ENCODE measurements at regions not wholly inside any gene's neighbourhood (a gene's known extent, or its start where the extent isn't known, plus 50 kb on each side); places are given as distances from the start of the nearest gene placed in this dataset.

GRCh38 chr2:51681854-51682253 is 649.9 kb upstream of the NRXN1 start:
- peak overlapping the region; percentile 20; the same call in 1 of the 2 replicates for H3K4me3 Mint-ChIP-seq
- peaks cover 8% of the 10 kb centered on the region for H3K9me3 Mint-ChIP-seq
- no peaks in the 10 kb centered on the region; the same call in 1 of the 2 replicates for H3K4me1 Mint-ChIP-seq (ENCODE audit: low read depth)
- DNase-seq, result no peak
- no peak for TF ChIP-seq CTCF (IDR thresholded peaks at IDR 0.05)
- H3K36me3 Mint-ChIP-seq (ENCODE audit: low read depth), result peaks cover under 1% of the 10 kb centered on the region; the same call in 1 of the 2 replicates
- no peak overlapping the region for H3K27ac Mint-ChIP-seq
- H3K27me3 Mint-ChIP-seq (ENCODE audit: insufficient read depth), result no peaks in the 10 kb centered on the region

- no peak overlapping the region for H3K4me3 Mint-ChIP-seq
- H3K27ac Mint-ChIP-seq, result no peak overlapping the region
- no peaks in the 10 kb centered on the region for H3K36me3 Mint-ChIP-seq (ENCODE audit: low read depth)
- no peak for DNase-seq
- peaks cover 8% of the 10 kb centered on the region; the same call in 1 of the 2 replicates for H3K4me1 Mint-ChIP-seq (ENCODE audit: low read depth)
- TF ChIP-seq CTCF (IDR thresholded peaks at IDR 0.05), result no peak
- peaks cover 6% of the 10 kb centered on the region; the same call in 1 of the 2 replicates for H3K9me3 Mint-ChIP-seq
- no peaks in the 10 kb centered on the region for H3K27me3 Mint-ChIP-seq (ENCODE audit: insufficient read depth)
These were observed 641.7 kb upstream of the NRXN1 start for GRCh38 chr2:51673628-51674027.

GRCh38 chr2:51667679-51668078 is 635.7 kb upstream of the NRXN1 start:
- Mint-ChIP-seq H3K27ac (no peak overlapping the region), H3K9me3 (peaks cover 17% of the 10 kb centered on the region), H3K4me1 (ENCODE audit: low read depth) (peaks cover 18% of the 10 kb centered on the region; the same call in 1 of the 2 replicates), H3K4me3 (peak overlapping the region; percentile 15; the same call in 1 of the 2 replicates), H3K27me3 (ENCODE audit: insufficient read depth) (no peaks in the 10 kb centered on the region), H3K36me3 (ENCODE audit: low read depth) (peaks cover 5% of the 10 kb centered on the region)
- TF ChIP-seq CTCF (IDR thresholded peaks at IDR 0.05), result no peak
- DNase-seq, result no peak

GRCh38 chr2:51662187-51662586 is 630.3 kb upstream of the NRXN1 start:
- no peak for TF ChIP-seq CTCF (IDR thresholded peaks at IDR 0.05)
- peaks cover 10% of the 10 kb centered on the region; the same call in 1 of the 2 replicates for H3K4me1 Mint-ChIP-seq (ENCODE audit: low read depth)
- no peak for DNase-seq
- peaks cover 1% of the 10 kb centered on the region; the same call in 1 of the 2 replicates for H3K27me3 Mint-ChIP-seq (ENCODE audit: insufficient read depth)
- no peak overlapping the region for H3K4me3 Mint-ChIP-seq
- H3K36me3 Mint-ChIP-seq (ENCODE audit: low read depth), result peaks cover 5% of the 10 kb centered on the region
- no peak overlapping the region for H3K27ac Mint-ChIP-seq
- peaks cover 11% of the 10 kb centered on the region for H3K9me3 Mint-ChIP-seq

GRCh38 chr2:51657849-51658248 is 625.9 kb upstream of the NRXN1 start:
- Mint-ChIP-seq H3K36me3 (ENCODE audit: low read depth) (no peaks in the 10 kb centered on the region), H3K9me3 (no peaks in the 10 kb centered on the region), H3K4me1 (ENCODE audit: low read depth) (peaks cover 6% of the 10 kb centered on the region; the same call in 1 of the 2 replicates), H3K27me3 (ENCODE audit: insufficient read depth) (peaks cover 1% of the 10 kb centered on the region; the same call in 1 of the 2 replicates), H3K27ac (no peak overlapping the region), H3K4me3 (no peak overlapping the region)
- no peak for TF ChIP-seq CTCF (IDR thresholded peaks at IDR 0.05)
- no peak for DNase-seq

Data from HFFc6 (cell line).